GM19239 (cell line): ENCODE measurements at regions not wholly inside any gene's neighbourhood (a gene's known extent, or its start where the extent isn't known, plus 50 kb on each side); places are given as distances from the start of the nearest gene placed in this dataset.

ENCODE experiments used
- DNase-seq: peaks from one replicate; pipeline ENCODE4 v3.0.0; 2011; ENCODE audit warnings: low spot score; ENCODE audit not compliant: insufficient read length
- FAIRE-seq: peaks from 2 replicates; lab custom pipeline; 2011; peaks lifted over from hg19 to GRCh38; lab: Jason Lieb, UNC

GRCh38 chr11:127110542-127110941 is 110.0 kb upstream of the KIRREL3 start:
- DNase-seq, result no peak
- no peak for FAIRE-seq

GRCh38 chr11:127109796-127110480 is 109.4 kb upstream of the KIRREL3 start:
- FAIRE-seq (no peak), DNase-seq (no peak)

GRCh38 chr11:127108838-127109237 is 108.3 kb upstream of the KIRREL3 start:
- DNase-seq, result no peak
- FAIRE-seq, result no peak

- DNase-seq (no peak), FAIRE-seq (no peak)
Measured at GRCh38 chr11:127106938-127107337, 106.4 kb upstream of the KIRREL3 start.

DNA sequence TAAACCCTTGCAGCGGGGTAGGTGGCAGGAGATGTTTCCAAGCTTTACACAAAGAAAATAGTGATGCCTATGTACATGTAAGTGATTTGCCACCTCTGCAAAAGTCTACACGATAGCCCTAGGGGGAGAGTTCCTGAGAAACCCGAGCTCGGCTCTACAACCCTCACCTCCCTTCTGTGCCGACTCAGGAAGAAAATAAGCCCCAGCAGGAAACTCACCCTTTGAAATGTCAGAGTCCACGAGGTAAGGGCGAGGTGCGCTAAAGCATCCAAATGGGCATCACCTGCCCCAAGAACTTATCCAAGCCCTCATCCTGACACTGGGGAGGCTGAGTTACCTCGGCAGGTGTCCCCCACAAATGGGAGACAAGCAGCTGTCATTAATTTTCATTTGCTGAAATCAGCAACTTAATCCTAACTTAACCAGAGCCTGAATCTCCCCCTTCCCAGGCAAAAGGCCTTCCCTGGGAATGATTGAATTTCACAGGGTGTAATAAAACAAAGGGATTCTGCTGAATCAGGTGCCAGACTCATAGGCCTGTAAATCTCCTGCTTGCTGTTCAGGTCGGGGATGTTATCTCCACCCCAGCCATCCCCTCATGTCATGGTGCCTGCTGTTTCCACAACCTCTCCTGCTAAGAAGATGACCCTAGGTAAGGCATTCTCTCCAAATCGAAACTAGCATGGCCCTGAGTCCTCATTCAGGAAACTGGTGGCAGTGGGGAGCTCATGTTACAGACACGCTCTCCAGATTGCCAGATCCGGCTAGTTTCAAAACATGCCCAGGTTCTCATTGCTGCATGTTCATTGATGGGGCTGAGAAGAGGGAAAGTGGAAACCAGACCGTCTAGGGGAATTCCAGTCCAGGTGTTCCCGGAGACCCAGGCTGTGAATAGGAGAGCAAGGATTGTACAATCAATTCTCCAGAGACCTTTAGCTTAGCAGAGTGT is 105.3 kb upstream of the KIRREL3 start:
- no peak for DNase-seq
- FAIRE-seq, result no peak

DNA sequence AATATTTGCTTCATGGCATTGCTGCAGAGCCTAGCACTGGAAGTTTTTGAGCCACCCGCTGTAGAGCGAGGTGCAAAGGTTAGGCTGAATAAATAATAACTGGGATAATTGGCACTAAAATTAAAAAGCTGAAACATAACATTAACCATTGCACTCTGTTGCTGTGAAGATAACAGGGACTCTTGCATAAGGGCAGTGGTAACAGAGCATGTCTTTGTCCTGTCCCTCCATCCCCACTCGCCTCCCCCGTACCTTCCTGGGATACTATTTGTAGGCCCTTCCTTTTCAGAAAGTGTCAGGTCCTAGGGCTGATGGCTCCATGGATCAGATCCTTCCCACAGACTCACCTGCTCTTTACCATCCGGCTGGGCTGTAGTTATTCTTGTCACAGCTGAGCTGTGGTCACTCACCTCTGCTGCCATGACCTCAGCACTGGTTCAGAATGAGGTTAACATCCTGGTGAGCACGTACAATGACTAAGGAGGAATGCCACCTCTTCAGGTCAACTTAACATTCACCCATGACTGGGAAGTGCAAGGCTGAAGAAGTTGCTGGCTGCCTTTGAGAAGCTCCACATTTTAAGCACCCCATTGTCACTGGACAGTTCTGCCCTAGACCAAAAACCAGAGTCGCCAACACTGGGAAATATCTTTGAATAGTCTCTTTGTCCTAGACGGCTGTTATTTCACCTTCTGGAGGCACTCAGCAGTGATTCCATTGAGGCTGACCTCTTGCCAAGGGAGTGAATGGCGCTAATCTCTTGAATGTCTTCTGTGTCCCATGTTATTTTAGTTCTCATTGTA is 103.2 kb upstream of the KIRREL3 start:
- DNase-seq (no peak), FAIRE-seq (no peak)

DNA sequence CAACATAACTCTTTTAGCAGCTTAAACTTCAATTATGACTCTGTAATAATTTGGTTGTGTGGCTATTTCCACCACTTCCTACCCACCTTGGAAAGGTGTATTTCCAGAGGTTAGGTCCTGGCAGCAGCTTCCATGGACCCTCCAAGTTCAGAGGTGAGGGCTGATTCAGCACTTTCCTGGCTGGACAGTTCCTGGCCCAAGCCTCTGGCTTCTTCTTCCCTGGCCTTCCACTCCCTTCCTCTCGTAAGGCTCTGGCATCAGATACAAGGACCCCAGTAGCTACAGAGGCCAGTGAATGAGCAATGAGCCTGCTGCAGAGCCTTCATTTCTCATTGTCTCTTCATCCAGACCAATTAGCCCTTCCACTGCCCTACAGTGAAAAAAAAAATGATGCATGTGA is 98.1 kb upstream of the KIRREL3 start:
- FAIRE-seq (no peak), DNase-seq (no peak)

DNA sequence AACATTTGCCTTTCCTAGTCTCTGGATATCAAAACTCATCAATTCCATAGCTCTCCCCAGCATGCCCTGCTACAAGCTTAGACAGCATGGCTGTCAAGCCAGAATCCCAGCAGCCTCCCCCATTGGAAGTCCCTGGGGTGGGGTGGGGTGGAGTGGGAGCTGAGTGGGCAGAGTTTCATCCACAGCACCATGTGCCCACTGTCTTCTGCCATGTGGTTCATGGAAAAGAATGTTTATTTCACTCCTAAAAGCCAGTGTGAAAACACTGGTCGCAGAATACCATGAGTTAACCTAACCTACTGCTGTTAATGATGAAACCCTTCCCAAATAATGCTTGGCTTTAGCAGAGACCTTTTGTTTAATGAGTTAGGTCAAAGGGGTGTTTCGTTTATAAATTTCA is 80.2 kb upstream of the KIRREL3 start:
- no peak for FAIRE-seq
- no peak for DNase-seq

DNA sequence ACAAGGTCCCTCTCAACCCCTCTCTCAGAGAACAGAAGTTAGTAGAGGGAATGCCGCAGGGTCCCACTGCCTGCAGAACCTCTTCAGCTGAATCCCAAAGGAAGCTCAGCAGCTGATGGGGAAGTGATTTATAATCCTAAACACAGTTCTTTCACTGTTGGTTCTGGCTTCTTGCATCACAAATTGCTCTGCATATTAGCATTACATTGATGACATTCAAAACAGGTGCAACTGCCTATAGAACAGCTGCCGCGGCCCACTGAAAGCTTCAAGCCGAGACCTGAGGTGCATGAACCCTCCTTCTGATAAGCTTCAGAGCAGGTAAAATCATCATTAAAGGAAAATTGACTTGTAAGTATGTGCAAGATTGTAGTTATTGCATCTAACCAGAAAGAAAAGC is 75.2 kb upstream of the KIRREL3 start:
- no peak for DNase-seq
- FAIRE-seq, result no peak

DNA sequence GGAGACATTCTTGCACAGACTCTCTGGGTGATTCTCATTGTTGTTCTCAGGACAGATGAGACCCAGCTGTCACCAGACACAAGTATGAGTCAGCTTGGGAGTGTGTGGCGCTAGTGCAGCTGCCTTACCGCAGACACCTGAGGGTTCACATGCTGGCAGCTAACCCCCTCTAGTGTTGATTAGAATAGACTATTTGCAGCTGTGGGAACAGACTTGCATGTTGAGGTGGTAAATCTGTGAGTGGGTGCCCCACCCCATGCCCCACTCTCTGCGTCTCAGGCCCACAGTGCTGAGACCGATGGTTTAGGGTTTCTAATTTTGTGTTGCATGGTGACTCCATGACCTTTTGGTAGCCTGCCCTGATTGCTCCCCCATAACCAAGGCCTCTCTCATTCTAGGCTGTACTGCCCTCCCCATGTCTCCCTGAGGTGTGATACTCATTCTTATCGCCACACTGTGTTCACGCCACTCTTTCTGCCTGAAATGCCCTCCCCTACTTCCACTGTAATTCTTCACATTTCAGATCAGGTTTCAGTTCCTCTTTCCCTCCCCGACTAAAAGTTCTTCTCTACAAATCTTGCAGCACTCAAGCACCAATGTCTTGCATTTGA is 73.7 kb upstream of the KIRREL3 start:
- FAIRE-seq (peak; percentile 77), DNase-seq (peak; percentile 16)

DNA sequence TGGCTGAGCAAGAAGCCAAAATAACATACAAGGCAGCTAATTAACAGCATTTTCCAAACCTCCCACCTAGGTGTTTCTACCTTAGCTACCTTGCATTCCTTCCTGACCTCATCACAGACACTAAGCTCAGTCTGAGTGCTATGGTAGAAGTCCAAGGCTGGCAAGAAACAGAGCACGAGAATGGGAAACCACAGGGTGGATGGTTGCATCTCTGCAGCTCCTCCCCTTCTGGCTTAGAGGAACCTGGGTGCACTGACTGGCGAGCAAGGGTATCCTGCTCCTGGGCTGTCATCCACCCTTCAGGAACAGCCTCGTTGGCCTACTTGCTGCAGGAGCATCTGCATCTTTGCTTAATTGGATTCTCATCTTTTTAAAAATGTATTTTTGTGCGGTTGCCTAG is 73.1 kb upstream of the KIRREL3 start:
- FAIRE-seq (no peak), DNase-seq (no peak)

DNA sequence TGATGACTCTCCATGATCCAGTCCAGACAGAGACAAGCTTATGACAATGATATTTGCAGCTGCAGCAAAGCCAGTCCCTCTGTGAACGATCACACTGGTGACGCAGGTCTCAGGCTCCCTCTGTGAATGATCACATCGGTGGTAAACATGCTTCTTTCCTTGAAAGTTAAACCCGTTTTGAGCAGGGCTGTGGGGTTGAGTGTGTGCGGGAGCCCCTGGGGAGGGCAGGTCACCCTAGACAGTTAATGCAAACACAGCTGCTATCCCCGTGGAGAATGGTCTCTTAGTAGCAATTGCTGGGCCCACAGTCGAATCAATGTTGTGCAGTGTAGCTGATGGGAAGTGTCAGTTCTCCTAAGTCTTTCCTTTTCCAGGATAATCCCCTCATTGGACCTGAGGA is 71.0 kb upstream of the KIRREL3 start:
- FAIRE-seq, result no peak

GRCh38 chr11:127070808-127071207 is 70.2 kb upstream of the KIRREL3 start:
- FAIRE-seq, result no peak
- DNase-seq, result no peak

More for the DNA sequence above, 71.0 kb upstream of the KIRREL3 start:
- DNase-seq, result no peak

GRCh38 chr11:127066401-127067090 is 66.0 kb upstream of the KIRREL3 start:
- no peak for DNase-seq
- FAIRE-seq, result no peak

- DNase-seq (no peak), FAIRE-seq (no peak)
Measured at GRCh38 chr11:127063241-127063640, 62.7 kb upstream of the KIRREL3 start.

GRCh38 chr11:127061947-127062346 is 61.4 kb upstream of the KIRREL3 start:
- FAIRE-seq (no peak), DNase-seq (no peak)

DNA sequence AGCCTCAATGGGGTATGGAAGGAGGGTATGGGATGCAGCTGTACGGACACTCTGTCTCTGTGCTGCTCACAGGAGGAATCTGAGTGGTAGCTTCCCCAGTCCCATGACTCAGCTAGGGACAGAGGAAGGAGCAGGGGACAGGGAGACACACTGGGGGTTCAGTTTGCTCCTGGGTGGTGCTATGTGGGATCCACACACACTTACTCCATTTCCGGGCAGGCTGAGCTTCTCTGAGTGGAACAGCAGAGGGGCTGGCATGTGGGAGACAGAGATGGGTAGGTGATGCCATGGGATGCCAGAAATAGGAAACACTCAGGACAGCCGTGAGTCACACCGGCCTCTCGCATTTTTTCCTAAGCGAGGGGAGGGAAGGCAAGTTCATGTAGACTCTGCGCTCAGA is 59.2 kb upstream of the KIRREL3 start:
- FAIRE-seq (no peak), DNase-seq (no peak)

- DNase-seq (no peak), FAIRE-seq (no peak)
Measured at GRCh38 chr11:127059286-127059685, 58.7 kb upstream of the KIRREL3 start.

DNA sequence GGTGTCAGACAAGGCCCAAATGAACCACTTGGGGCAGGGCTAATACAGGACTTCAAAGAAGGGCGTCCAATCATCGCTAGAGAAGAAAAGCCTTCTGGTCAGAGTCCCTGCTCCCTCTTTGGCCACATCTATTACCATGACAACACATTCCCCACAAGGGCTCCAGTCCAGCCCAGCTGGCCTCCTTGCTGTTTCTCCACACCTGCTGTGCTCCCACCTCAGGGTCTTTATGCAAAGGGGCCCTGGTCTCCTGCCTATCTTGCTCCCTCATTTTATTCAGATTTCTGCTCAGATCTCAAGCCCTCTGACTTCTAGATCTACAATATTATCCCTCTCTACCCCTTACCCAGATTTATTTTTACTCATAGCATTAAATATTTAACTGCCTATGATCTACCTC is 58.0 kb upstream of the KIRREL3 start:
- DNase-seq (no peak), FAIRE-seq (no peak)

DNA sequence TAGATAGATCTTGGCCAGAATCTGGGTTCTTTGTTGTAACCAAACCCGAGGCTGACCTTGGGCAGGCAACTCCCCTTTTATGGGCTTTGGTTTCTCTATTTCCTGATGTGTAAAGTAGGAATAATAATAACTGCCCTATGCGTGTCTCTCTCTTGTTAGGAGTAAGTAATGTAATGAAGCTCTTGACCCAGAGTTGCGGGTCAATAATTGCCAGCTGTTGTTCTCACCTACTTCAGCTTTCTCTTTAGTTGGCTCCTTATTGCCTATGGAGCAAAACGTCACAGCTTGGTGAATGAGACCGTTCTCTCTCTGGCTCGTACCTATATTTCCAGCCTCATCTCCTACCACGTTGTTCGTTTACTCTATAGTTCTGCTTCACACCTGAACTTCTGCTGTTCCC is 56.6 kb upstream of the KIRREL3 start:
- DNase-seq (no peak), FAIRE-seq (no peak)
